MM.1S (cell line): ENCODE measurements at regions not wholly inside any gene's neighbourhood (a gene's known extent, or its start where the extent isn't known, plus 50 kb on each side); places are given as distances from the start of the nearest gene placed in this dataset.

Experiments used
- CTCF ChIP-seq: fragments of 300-600 bp; sonication (generic); IDR thresholded peaks from 2 replicates; pipeline ENCODE4 v1.5.1; 2016; ENCODE audit warnings: antibody characterized with exemption, low read length, mixed read lengths
- EZH2 ChIP-seq: fragments of 300-600 bp; sonication (generic); optimal IDR thresholded peaks from 2 replicates; pipeline ENCODE3; 2017; ENCODE audit warnings: low read depth, mild to moderate bottlenecking, antibody characterized with exemption, low read length, mixed read lengths
- EZH2phosphoT487 ChIP-seq: fragments of 300-600 bp; sonication (generic); IDR thresholded peaks from 2 replicates; pipeline ENCODE4 v1.6.1; 2018; ENCODE audit warnings: antibody characterized with exemption, low read length

GRCh38 chr14:36055681-36056225, 120.8 kb downstream of the PTCSC3 start:
- TF ChIP-seq CTCF (no peak), EZH2phosphoT487 (no peak), EZH2 (no peak)
